B cell (primary cell): ENCODE measurements at regions not wholly inside any gene's neighbourhood (a gene's known extent, or its start where the extent isn't known, plus 50 kb on each side); places are given as distances from the start of the nearest gene placed in this dataset.

Experiments used
- ATAC-seq: fragments of 200-7000 bp; cut with Tn5 transposase; one replicate; pipeline ENCODE4 v1.10.0; 2021; ENCODE audit warnings: low read depth, mild to moderate bottlenecking, moderate number of reproducible peaks, moderate library complexity
- CTCF ChIA-PET: fragments of 350-600 bp; sonication (Branson Sonifier 250); formaldehyde crosslinking; loops from one replicate; lab custom pipeline; 2021; ENCODE audit warnings: antibody characterized with exemption, inconsistent platforms; lab: Charles Lee
- POLR2A ChIA-PET: fragments of 350-600 bp; sonication (Branson Sonifier 250); formaldehyde crosslinking; loops from one replicate; lab custom pipeline; 2021; ENCODE audit warnings: antibody characterized with exemption; lab: Charles Lee
- DNase-seq: peaks from one replicate; pipeline ENCODE4 v3.0.0; 2013
- H2AFZ ChIP-seq: 2 replicates; pipeline ENCODE4 v1.6.1; 2012; ENCODE audit warnings: mild to moderate bottlenecking, low read depth, low read length; ENCODE audit not compliant: insufficient read depth, poor library complexity, severe bottlenecking
- H3K27ac ChIP-seq, 2 donors: 1 replicate in 1 of 2; 2 replicates in 1 of 2; pipeline ENCODE4 v1.5.1; 2012 to 2013; ENCODE audit warnings: low read length in 2 of 2, mild to moderate bottlenecking in 2 of 2, moderate library complexity in 1 of 2
- H3K27me3 ChIP-seq, 4 experiments: fragments of 200-600 bp in 1 of 4; sonication (generic) in 1 of 4; replicated peaks in 1 of 4; 1 replicate in 2 of 4; 2 replicates in 2 of 4; pipeline versions ENCODE4 v1.6.1 to v1.7.0; 2013 to 2016; ENCODE audit warnings: low read length in 3 of 4, mild to moderate bottlenecking in 2 of 4, mixed read lengths in 1 of 4, moderate library complexity in 1 of 4; ENCODE audit not compliant: insufficient read depth in 4 of 4, control insufficient read depth in 3 of 4; ENCODE audit errors: control extremely low read depth in 1 of 4
- H3K36me3 ChIP-seq, 2 experiments: replicated peaks in 1 of 2; 1 replicate in 1 of 2; 2 replicates in 1 of 2; pipeline versions ENCODE4 v1.6.1 to v1.7.1; 2013; ENCODE audit warnings: low read length in 1 of 2; ENCODE audit not compliant: insufficient read depth in 2 of 2, control insufficient read depth in 1 of 2; ENCODE audit errors: control extremely low read depth in 1 of 2, extremely low read depth in 1 of 2
- H3K4me1 ChIP-seq, 2 donors: fragments of 200-600 bp in 1 of 2; sonication (generic) in 1 of 2; 1 replicate in 1 of 2; 2 replicates in 1 of 2; pipeline versions ENCODE4 v1.5.1 to v1.6.1; 2013 to 2017; ENCODE audit warnings: low read length in 2 of 2; ENCODE audit not compliant: control insufficient read depth in 2 of 2, insufficient read depth in 2 of 2
- H3K4me2 ChIP-seq: replicated peaks from 2 replicates; pipeline ENCODE3; 2012; ENCODE audit warnings: mild to moderate bottlenecking, low read depth, low read length; ENCODE audit not compliant: poor library complexity, severe bottlenecking
- H3K4me3 ChIP-seq, 5 experiments: fragments of 200-600 bp in 1 of 5; sonication (generic) in 1 of 5; 1 replicate in 3 of 5; 2 replicates in 2 of 5; pipeline versions ENCODE4 v1.5.1 to v1.7.0; 2011 to 2016; ENCODE audit warnings: low read length in 4 of 5, mild to moderate bottlenecking in 4 of 5, low read depth in 2 of 5, control low read depth in 1 of 5, moderate library complexity in 1 of 5; ENCODE audit not compliant: insufficient read depth in 1 of 5; ENCODE audit errors: control extremely low read depth in 1 of 5, extremely low read depth in 1 of 5
- H3K79me2 ChIP-seq: fragments of 200-600 bp; sonication (generic); one replicate; pipeline ENCODE4 v1.6.0; 2016; ENCODE audit warnings: low read length; ENCODE audit not compliant: control insufficient read depth, insufficient read depth
- H3K9ac ChIP-seq: fragments of 200-600 bp; sonication (generic); 2 replicates; pipeline ENCODE4 v1.6.1; 2017; ENCODE audit warnings: mild to moderate bottlenecking, low read length, moderate library complexity
- H3K9me3 ChIP-seq, 3 donors: one replicate each; pipeline versions ENCODE4 v1.6.1 to v1.7.1; 2013; ENCODE audit warnings: low read length in 2 of 3; ENCODE audit not compliant: control insufficient read depth in 2 of 3, insufficient read depth in 1 of 3; ENCODE audit errors: control extremely low read depth in 1 of 3
- H4K20me1 ChIP-seq: 2 replicates; pipeline ENCODE4 v1.6.0; 2012; ENCODE audit warnings: mild to moderate bottlenecking, low read length; ENCODE audit not compliant: insufficient read depth, control insufficient read depth, poor library complexity, severe bottlenecking
- H3K27ac Mint-ChIP-seq: one replicate; pipeline ENCODE4 v1.8.0; 2021; ENCODE audit warnings: mixed read lengths
- H3K27me3 Mint-ChIP-seq: one replicate; pipeline ENCODE4 v1.8.0; 2021; ENCODE audit warnings: mixed read lengths
- H3K4me1 Mint-ChIP-seq: one replicate; pipeline ENCODE4 v1.8.0; 2021; ENCODE audit warnings: mixed read lengths
- H3K4me3 Mint-ChIP-seq: one replicate; pipeline ENCODE4 v1.8.0; 2021; ENCODE audit warnings: mixed read lengths
- H3K9me3 Mint-ChIP-seq: one replicate; pipeline ENCODE4 v1.8.0; 2022; ENCODE audit warnings: mixed read lengths; ENCODE audit not compliant: insufficient read depth
- EZH2 ChIP-seq: IDR thresholded peaks from 2 replicates; pipeline ENCODE4 v1.6.1; 2012; ENCODE audit warnings: borderline replicate concordance, low read depth, mild to moderate bottlenecking, moderate library complexity, low read length; ENCODE audit not compliant: insufficient read depth, poor library complexity, severe bottlenecking
- WGBS: methylation state at CpG from one replicate; pipeline ENCODE4 v1.1.5; 2013; ENCODE audit warnings: missing lambda C conversion rate; ENCODE audit not compliant: insufficient coverage; 5-methylcytosine and 5-hydroxymethylcytosine counted together
- intact Hi-C: fragments of 100-400 bp; cut with micrococcal nuclease; formaldehyde crosslinking; loops from one replicate; pipeline ENCODE4 v1.10.0; 2022
- TF ChIP-seq, protein P1 (sequence below): fragments of 200-600 bp; IDR thresholded peaks from one replicate; pipeline ENCODE4 v1.8.0; 2022; ENCODE audit warnings: antibody characterized with exemption, mild to moderate bottlenecking

- intact Hi-C loops: no loop called here
- no peaks in the 10 kb centered on the region for H3K27me3 Mint-ChIP-seq
- WGBS: no CpG with 5 or more reads among the region's 3 CpGs
Observed at GRCh38 chr19:27929399-27929798, 1283.6 kb downstream of the UQCRFS1 start.

DNA sequence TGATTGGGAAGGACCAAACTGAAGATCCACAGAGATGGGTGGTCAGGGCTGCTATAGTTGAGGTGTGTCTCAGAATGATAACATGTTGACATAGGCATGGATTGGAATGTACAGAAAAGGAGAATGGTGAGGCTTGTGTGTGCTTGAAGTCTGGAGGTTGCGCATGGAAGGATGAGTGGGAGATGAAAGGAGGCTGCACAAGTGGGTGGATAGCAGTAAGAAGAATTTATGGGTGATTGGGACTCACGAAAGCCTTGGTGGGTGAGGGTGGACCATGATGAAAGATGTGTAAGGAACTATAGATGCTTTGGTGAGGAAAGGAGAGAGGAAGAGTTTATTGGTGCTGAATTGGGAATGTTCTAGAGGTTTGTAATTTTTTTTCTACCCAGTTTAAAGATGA, 1287.7 kb downstream of the UQCRFS1 start:
- H3K79me2 ChIP-seq: no peaks in the 10 kb centered on the region
- H3K4me1 ChIP-seq: no peaks in the 10 kb centered on the region
- WGBS: 77% methylated on average over 2 of the region's 2 CpGs
- TF ChIP-seq, protein P1, sequence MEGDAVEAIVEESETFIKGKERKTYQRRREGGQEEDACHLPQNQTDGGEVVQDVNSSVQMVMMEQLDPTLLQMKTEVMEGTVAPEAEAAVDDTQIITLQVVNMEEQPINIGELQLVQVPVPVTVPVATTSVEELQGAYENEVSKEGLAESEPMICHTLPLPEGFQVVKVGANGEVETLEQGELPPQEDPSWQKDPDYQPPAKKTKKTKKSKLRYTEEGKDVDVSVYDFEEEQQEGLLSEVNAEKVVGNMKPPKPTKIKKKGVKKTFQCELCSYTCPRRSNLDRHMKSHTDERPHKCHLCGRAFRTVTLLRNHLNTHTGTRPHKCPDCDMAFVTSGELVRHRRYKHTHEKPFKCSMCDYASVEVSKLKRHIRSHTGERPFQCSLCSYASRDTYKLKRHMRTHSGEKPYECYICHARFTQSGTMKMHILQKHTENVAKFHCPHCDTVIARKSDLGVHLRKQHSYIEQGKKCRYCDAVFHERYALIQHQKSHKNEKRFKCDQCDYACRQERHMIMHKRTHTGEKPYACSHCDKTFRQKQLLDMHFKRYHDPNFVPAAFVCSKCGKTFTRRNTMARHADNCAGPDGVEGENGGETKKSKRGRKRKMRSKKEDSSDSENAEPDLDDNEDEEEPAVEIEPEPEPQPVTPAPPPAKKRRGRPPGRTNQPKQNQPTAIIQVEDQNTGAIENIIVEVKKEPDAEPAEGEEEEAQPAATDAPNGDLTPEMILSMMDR: no peak
- no peak for TF ChIP-seq EZH2
- intact Hi-C loops: no loop called here
- H3K36me3 ChIP-seq: no peaks in the 10 kb centered on the region
- no peak overlapping the region for H3K4me3 ChIP-seq
- Mint-ChIP-seq H3K9me3 (peaks cover 4% of the 10 kb centered on the region), H3K27ac (no peak overlapping the region), H3K4me3 (no peak overlapping the region), H3K27me3 (no peaks in the 10 kb centered on the region), H3K4me1 (no peaks in the 10 kb centered on the region)
- DNase-seq (no peak), ATAC-seq (no peak)
- no peaks in the 10 kb centered on the region for H3K9me3 ChIP-seq
- CTCF ChIA-PET: no interaction called here
- no peak overlapping the region for H2AFZ ChIP-seq
- no peak overlapping the region for H3K4me2 ChIP-seq
- H3K27me3 ChIP-seq: no peaks in the 10 kb centered on the region
- no peak overlapping the region for H3K27ac ChIP-seq
- POLR2A ChIA-PET: no interaction called here
- H3K9ac ChIP-seq: no peak overlapping the region
- no peaks in the 10 kb centered on the region for H4K20me1 ChIP-seq

More at GRCh38 chr19:27929399-27929798, 1283.6 kb downstream of the UQCRFS1 start:
- Mint-ChIP-seq H3K9me3 (no peaks in the 10 kb centered on the region), H3K4me1 (no peaks in the 10 kb centered on the region), H3K4me3 (no peak overlapping the region), H3K27ac (no peak overlapping the region)
- TF ChIP-seq, protein P1: no peak
- no peak for TF ChIP-seq EZH2
- Histone ChIP-seq H3K9ac (no peak overlapping the region), H3K36me3 (no peaks in the 10 kb centered on the region), H3K27ac (no peak overlapping the region), H3K4me1 (no peaks in the 10 kb centered on the region), H3K4me2 (no peak overlapping the region), H3K27me3 (no peaks in the 10 kb centered on the region), H4K20me1 (no peaks in the 10 kb centered on the region), H2AFZ (no peak overlapping the region), H3K9me3 (no peaks in the 10 kb centered on the region), H3K4me3 (no peak overlapping the region), H3K79me2 (no peaks in the 10 kb centered on the region)
- ATAC-seq (no peak), DNase-seq (no peak)
- ChIA-PET CTCF (no interaction called here), POLR2A (no interaction called here)
